OCI-LY3 (cell line): ENCODE measurements at regions not wholly inside any gene's neighbourhood (a gene's known extent, or its start where the extent isn't known, plus 50 kb on each side); places are given as distances from the start of the nearest gene placed in this dataset.

ENCODE experiments used
- EZH2phosphoT487 ChIP-seq: fragments of 200-600 bp; shearing (Covaris generic); IDR thresholded peaks from 2 replicates; pipeline ENCODE4 v1.6.1; 2018; ENCODE audit warnings: antibody characterized with exemption, mixed run types, low read depth
- TF ChIP-seq, protein P1 (sequence below): fragments of 200-600, 300-600 bp; sonication (generic); IDR thresholded peaks from 2 replicates; pipeline ENCODE4 v1.5.1; 2014; ENCODE audit warnings: antibody characterized with exemption, low read length, low read depth

DNA sequence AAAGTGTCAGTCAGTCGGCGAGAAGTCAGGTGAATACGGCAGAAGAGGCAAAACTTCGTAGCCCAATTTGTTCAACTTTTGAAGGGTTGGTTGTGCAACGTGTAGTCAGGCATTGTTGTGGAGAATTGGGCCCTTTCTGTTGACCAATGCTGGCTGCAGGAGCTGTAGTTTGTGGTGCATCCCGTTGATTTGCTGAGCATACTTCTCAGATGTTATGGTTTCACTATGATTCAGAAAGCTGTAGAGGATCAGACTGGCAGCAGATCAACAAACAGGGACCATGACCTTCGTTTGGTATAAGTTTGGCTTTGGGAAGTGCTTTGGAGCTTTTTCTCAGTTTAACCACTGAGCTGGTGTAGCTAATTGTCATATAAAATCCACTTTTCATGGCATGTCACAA is 190.2 kb upstream of the ADAMTS5 start:
- TF ChIP-seq, protein P1, sequence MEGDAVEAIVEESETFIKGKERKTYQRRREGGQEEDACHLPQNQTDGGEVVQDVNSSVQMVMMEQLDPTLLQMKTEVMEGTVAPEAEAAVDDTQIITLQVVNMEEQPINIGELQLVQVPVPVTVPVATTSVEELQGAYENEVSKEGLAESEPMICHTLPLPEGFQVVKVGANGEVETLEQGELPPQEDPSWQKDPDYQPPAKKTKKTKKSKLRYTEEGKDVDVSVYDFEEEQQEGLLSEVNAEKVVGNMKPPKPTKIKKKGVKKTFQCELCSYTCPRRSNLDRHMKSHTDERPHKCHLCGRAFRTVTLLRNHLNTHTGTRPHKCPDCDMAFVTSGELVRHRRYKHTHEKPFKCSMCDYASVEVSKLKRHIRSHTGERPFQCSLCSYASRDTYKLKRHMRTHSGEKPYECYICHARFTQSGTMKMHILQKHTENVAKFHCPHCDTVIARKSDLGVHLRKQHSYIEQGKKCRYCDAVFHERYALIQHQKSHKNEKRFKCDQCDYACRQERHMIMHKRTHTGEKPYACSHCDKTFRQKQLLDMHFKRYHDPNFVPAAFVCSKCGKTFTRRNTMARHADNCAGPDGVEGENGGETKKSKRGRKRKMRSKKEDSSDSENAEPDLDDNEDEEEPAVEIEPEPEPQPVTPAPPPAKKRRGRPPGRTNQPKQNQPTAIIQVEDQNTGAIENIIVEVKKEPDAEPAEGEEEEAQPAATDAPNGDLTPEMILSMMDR = no peak
- no peak for TF ChIP-seq EZH2phosphoT487
